Loucy (cell line): ENCODE measurements at regions not wholly inside any gene's neighbourhood (a gene's known extent, or its start where the extent isn't known, plus 50 kb on each side); places are given as distances from the start of the nearest gene placed in this dataset.

ENCODE experiments used
- H2AFZ ChIP-seq: fragments of 200-600 bp; sonication (generic); 2 replicates; pipeline ENCODE4 v1.6.0; 2016; ENCODE audit warnings: antibody characterized with exemption, mild to moderate bottlenecking, low read length, moderate library complexity
- H3F3A ChIP-seq: fragments of 200-600 bp; 2 replicates; pipeline ENCODE4 v1.6.0; 2016; ENCODE audit warnings: antibody characterized with exemption, low read depth, mild to moderate bottlenecking
- H3K27me3 ChIP-seq: fragments of 200-600 bp; sonication (generic); 2 replicates; pipeline ENCODE4 v1.6.1; 2014; ENCODE audit warnings: low read length, mild to moderate bottlenecking; ENCODE audit not compliant: insufficient read depth, poor library complexity, severe bottlenecking
- H3K36me3 ChIP-seq: fragments of 200-600 bp; sonication (generic); 2 replicates; pipeline ENCODE4 v1.6.1; 2016; ENCODE audit warnings: low read length; ENCODE audit not compliant: insufficient read depth
- H3K4me1 ChIP-seq: fragments of 200-600 bp; sonication (generic); 2 replicates; pipeline ENCODE4 v1.5.1; 2014; ENCODE audit warnings: low read length, mild to moderate bottlenecking; ENCODE audit not compliant: insufficient read depth, poor library complexity, severe bottlenecking
- H3K4me2 ChIP-seq: fragments of 200-600 bp; sonication (generic); 2 replicates; pipeline ENCODE4 v1.6.0; 2014; ENCODE audit warnings: antibody characterized with exemption, low read length, low read depth, mild to moderate bottlenecking; ENCODE audit not compliant: poor library complexity, severe bottlenecking
- H3K4me3 ChIP-seq: fragments of 200-600 bp; sonication (generic); 2 replicates; pipeline ENCODE4 v1.5.1; 2014; ENCODE audit warnings: low read length, mild to moderate bottlenecking, mixed read lengths; ENCODE audit not compliant: poor library complexity, severe bottlenecking
- H3K79me2 ChIP-seq: fragments of 200-600 bp; sonication (generic); 2 replicates; pipeline ENCODE4 v1.6.1; 2014; ENCODE audit warnings: low read length; ENCODE audit not compliant: insufficient read depth
- H3K9ac ChIP-seq: fragments of 200-600 bp; sonication (generic); 2 replicates; pipeline ENCODE4 v1.6.0; 2014; ENCODE audit warnings: mild to moderate bottlenecking, low read depth, low read length, moderate library complexity; ENCODE audit not compliant: poor library complexity, severe bottlenecking
- H3K9me2 ChIP-seq: fragments of 200-600 bp; sonication (generic); replicated peaks from 2 replicates; pipeline ENCODE4 v1.6.1; 2016; ENCODE audit warnings: low read depth, low read length, mixed read lengths
- H3K9me3 ChIP-seq: fragments of 200-600 bp; sonication (generic); 2 replicates; pipeline ENCODE4 v1.6.1; 2014; ENCODE audit warnings: mild to moderate bottlenecking, antibody characterized with exemption, low read length, low read depth; ENCODE audit not compliant: insufficient read depth
- H4K20me1 ChIP-seq: fragments of 200-600 bp; sonication (generic); 2 replicates; pipeline ENCODE4 v1.6.0; 2014; ENCODE audit warnings: antibody characterized with exemption, low read length, mild to moderate bottlenecking; ENCODE audit not compliant: insufficient read depth, poor library complexity, severe bottlenecking
- CTCF ChIP-seq: fragments of 200-600 bp; sonication (generic); conservative IDR thresholded peaks from 2 replicates; pipeline ENCODE4 v1.5.1; 2014; ENCODE audit warnings: mild to moderate bottlenecking, antibody characterized with exemption, low read length
- EZH2phosphoT487 ChIP-seq: fragments of 200-600 bp; IDR thresholded peaks from 2 replicates; pipeline ENCODE4 v1.6.1; 2018; ENCODE audit warnings: antibody characterized with exemption, mild to moderate bottlenecking, moderate library complexity, borderline replicate concordance

- H3F3A ChIP-seq = peaks cover 6% of the 10 kb centered on the region
- H3K36me3 ChIP-seq = no peaks in the 10 kb centered on the region
- H2AFZ ChIP-seq = no peak overlapping the region
- no peak overlapping the region for H3K4me3 ChIP-seq
- no peaks in the 10 kb centered on the region for H3K9me2 ChIP-seq
- H4K20me1 ChIP-seq = no peaks in the 10 kb centered on the region
- H3K9ac ChIP-seq = no peak overlapping the region
- H3K27me3 ChIP-seq = no peaks in the 10 kb centered on the region
- H3K4me2 ChIP-seq = no peak overlapping the region
- no peaks in the 10 kb centered on the region for H3K9me3 ChIP-seq
- TF ChIP-seq EZH2phosphoT487 = no peak
- H3K4me1 ChIP-seq = peaks cover 22% of the 10 kb centered on the region
- no peaks in the 10 kb centered on the region for H3K79me2 ChIP-seq
Observed at GRCh38 chr5:84618262-84618661, 233.6 kb upstream of the EDIL3 start.

- no peak overlapping the region for H3K9ac ChIP-seq
- H3K4me3 ChIP-seq = no peak overlapping the region
- H2AFZ ChIP-seq = no peak overlapping the region
- no peaks in the 10 kb centered on the region for H3K79me2 ChIP-seq
- H3K36me3 ChIP-seq = no peaks in the 10 kb centered on the region
- no peaks in the 10 kb centered on the region for H3K9me3 ChIP-seq
- H3K4me2 ChIP-seq = no peak overlapping the region
- no peak for TF ChIP-seq EZH2phosphoT487
- TF ChIP-seq CTCF = no peak
- no peaks in the 10 kb centered on the region for H3K4me1 ChIP-seq
- H3F3A ChIP-seq = no peaks in the 10 kb centered on the region
- H4K20me1 ChIP-seq = no peaks in the 10 kb centered on the region
- no peaks in the 10 kb centered on the region for H3K9me2 ChIP-seq
- no peaks in the 10 kb centered on the region for H3K27me3 ChIP-seq
Observed at GRCh38 chr5:84614906-84615305, 230.2 kb upstream of the EDIL3 start.

- no peaks in the 10 kb centered on the region for H3K36me3 ChIP-seq
- no peaks in the 10 kb centered on the region for H3K27me3 ChIP-seq
- H3F3A ChIP-seq = no peaks in the 10 kb centered on the region
- TF ChIP-seq EZH2phosphoT487 (no peak), CTCF (no peak)
- no peak overlapping the region for H3K9ac ChIP-seq
- no peak overlapping the region for H3K4me3 ChIP-seq
- no peaks in the 10 kb centered on the region for H3K79me2 ChIP-seq
- H3K4me2 ChIP-seq = no peak overlapping the region
- no peak overlapping the region for H2AFZ ChIP-seq
- peaks cover 5% of the 10 kb centered on the region for H3K4me1 ChIP-seq
- H3K9me3 ChIP-seq = no peaks in the 10 kb centered on the region
- no peaks in the 10 kb centered on the region for H3K9me2 ChIP-seq
- no peaks in the 10 kb centered on the region for H4K20me1 ChIP-seq
Observed at GRCh38 chr5:84606784-84607183, 222.1 kb upstream of the EDIL3 start.

GRCh38 chr5:84605241-84605640 is 220.6 kb upstream of the EDIL3 start:
- Histone ChIP-seq H3K4me3 (no peak overlapping the region), H3K9me3 (no peaks in the 10 kb centered on the region), H3K79me2 (no peaks in the 10 kb centered on the region), H2AFZ (0 out of 2 replicates have a peak overlapping the region, but pooled peaks have one; percentile 13), H3K4me2 (no peak overlapping the region), H3K36me3 (no peaks in the 10 kb centered on the region), H4K20me1 (no peaks in the 10 kb centered on the region), H3K27me3 (no peaks in the 10 kb centered on the region), H3F3A (no peaks in the 10 kb centered on the region), H3K4me1 (peaks cover 5% of the 10 kb centered on the region), H3K9ac (no peak overlapping the region), H3K9me2 (no peaks in the 10 kb centered on the region)
- no peak for TF ChIP-seq EZH2phosphoT487
- no peak for TF ChIP-seq CTCF
